ENCODE measurements at regions not wholly inside any gene's neighbourhood (a gene's known extent, or its start where the extent isn't known, plus 50 kb on each side); places are given as distances from the start of the nearest gene placed in this dataset.

- Histone ChIP-seq H3K9ac (ENCODE audit: low read length in 3 of 3) (no peak overlapping the region), H3K4me1 (ENCODE audit: control insufficient read depth in 2 of 3, insufficient read depth in 2 of 3, low read depth in 1 of 3, low read length in 3 of 3) (peaks cover 0 to 3% (median 0%) of the 10 kb centered on the region in 3 donors), H3K27ac (ENCODE audit: low read depth in 2 of 2, low read length in 2 of 2) (no peak overlapping the region), H3K27me3 (ENCODE audit: control insufficient read depth, insufficient read depth, low read length) (no peaks in the 10 kb centered on the region), H3K9me3 (ENCODE audit: control insufficient read depth in 2 of 3, insufficient read depth in 1 of 3, low read length in 3 of 3) (no peaks in the 10 kb centered on the region), H3K36me3 (ENCODE audit: control insufficient read depth in 2 of 3, insufficient read depth in 3 of 3, low read length in 3 of 3) (no peaks in the 10 kb centered on the region), H3K4me3 (ENCODE audit: low read length in 3 of 3) (no peak overlapping the region)
- no peak for FAIRE-seq
- intact Hi-C loops (cut with DNase I) = no loop called here
- no peak for DNase-seq
- TF ChIP-seq CTCF (IDR thresholded peaks at IDR 0.05; ENCODE audit: borderline replicate concordance, extremely low read depth, insufficient read depth) = no peak
Observed at GRCh38 chr5:39605145-39605544, 180.4 kb upstream of the DAB2 start.

GRCh38 chr5:39604491-39604890, 179.7 kb upstream of the DAB2 start:
- TF ChIP-seq CTCF (IDR thresholded peaks at IDR 0.05; ENCODE audit: borderline replicate concordance, extremely low read depth, insufficient read depth) = no peak
- DNase-seq = no peak
- Histone ChIP-seq H3K27ac (ENCODE audit: low read depth in 2 of 2, low read length in 2 of 2) (no peak overlapping the region), H3K4me3 (ENCODE audit: low read length in 3 of 3) (no peak overlapping the region), H3K9ac (ENCODE audit: low read length in 3 of 3) (no peak overlapping the region), H3K36me3 (ENCODE audit: control insufficient read depth in 2 of 3, insufficient read depth in 3 of 3, low read length in 3 of 3) (no peaks in the 10 kb centered on the region), H3K9me3 (ENCODE audit: control insufficient read depth in 2 of 3, insufficient read depth in 1 of 3, low read length in 3 of 3) (no peaks in the 10 kb centered on the region), H3K27me3 (ENCODE audit: control insufficient read depth, insufficient read depth, low read length) (no peaks in the 10 kb centered on the region), H3K4me1 (ENCODE audit: control insufficient read depth in 2 of 3, insufficient read depth in 2 of 3, low read depth in 1 of 3, low read length in 3 of 3) (peaks cover 0 to 3% (median 0%) of the 10 kb centered on the region in 3 donors)
- no peak for FAIRE-seq
- intact Hi-C loops (cut with DNase I) = no loop called here

DNA sequence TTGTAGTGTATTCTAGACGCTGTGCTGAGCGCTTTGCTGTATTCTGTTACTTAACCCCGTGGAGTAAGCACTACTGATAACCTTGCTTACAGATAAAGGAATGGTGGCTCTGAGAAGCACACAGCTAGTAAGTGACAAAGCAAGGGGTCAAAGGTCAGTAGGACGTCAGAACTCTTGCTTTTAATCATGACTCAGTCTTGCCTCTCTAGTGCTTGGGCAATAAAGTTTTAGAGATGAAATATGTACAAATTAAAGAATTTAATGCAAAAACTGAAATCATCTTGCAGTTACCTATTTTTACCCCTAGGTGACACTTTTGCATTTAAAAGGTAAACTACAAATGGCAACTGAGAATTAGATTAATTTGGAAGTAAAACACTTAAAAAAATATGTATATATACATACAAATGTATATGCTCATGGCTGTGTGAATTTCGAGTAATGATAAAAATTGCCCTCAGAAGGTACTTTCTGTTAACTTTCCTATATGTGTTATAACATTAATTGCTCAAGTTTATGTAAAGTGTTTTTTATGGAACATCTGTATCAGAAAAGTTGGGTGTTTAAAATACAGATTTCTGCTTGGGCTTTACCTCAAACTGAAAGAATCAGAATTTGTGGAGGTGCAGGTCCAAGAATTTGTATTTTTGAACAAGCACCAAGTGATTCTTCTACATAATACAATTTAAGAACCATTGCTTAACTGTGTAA, 175.1 kb upstream of the DAB2 start:
- no peaks in the 10 kb centered on the region for H3K9me3 ChIP-seq (ENCODE audit: control insufficient read depth in 2 of 3, insufficient read depth in 1 of 3, low read length in 3 of 3)
- peak; percentile 46 for TF ChIP-seq CTCF (IDR thresholded peaks at IDR 0.05; ENCODE audit: borderline replicate concordance, extremely low read depth, insufficient read depth)
- H3K4me3 ChIP-seq (ENCODE audit: low read length in 3 of 3) = no peak overlapping the region
- no peaks in the 10 kb centered on the region for H3K36me3 ChIP-seq (ENCODE audit: control insufficient read depth in 2 of 3, insufficient read depth in 3 of 3, low read length in 3 of 3)
- H3K27ac ChIP-seq (ENCODE audit: low read depth in 2 of 2, low read length in 2 of 2) = no peak overlapping the region
- H3K27me3 ChIP-seq (ENCODE audit: control insufficient read depth, insufficient read depth, low read length) = no peaks in the 10 kb centered on the region
- no peak overlapping the region for H3K9ac ChIP-seq (ENCODE audit: low read length in 3 of 3)
- peak in 1 of 5 donors; percentile 16 for DNase-seq
- intact Hi-C loops (cut with DNase I) = no loop called here
- peaks cover 0 to 3% (median 0%) of the 10 kb centered on the region in 3 donors for H3K4me1 ChIP-seq (ENCODE audit: control insufficient read depth in 2 of 3, insufficient read depth in 2 of 3, low read depth in 1 of 3, low read length in 3 of 3)
- FAIRE-seq = peak; percentile 79
